ENCODE measurements at regions not wholly inside any gene's neighbourhood (a gene's known extent, or its start where the extent isn't known, plus 50 kb on each side); places are given as distances from the start of the nearest gene placed in this dataset.

GRCh38 chr14:81837304-81837703, 303.7 kb upstream of the SEL1L start:
- Histone ChIP-seq H3K9me2 (ENCODE audit: insufficient read depth, low read length) (no peaks in the 10 kb centered on the region), H3K4me2 (ENCODE audit: low read length) (no peak overlapping the region), H3K27ac (ENCODE audit: low read depth, low read length, poor library complexity, severe bottlenecking) (no peak overlapping the region), H2AFZ (ENCODE audit: low read length) (no peak overlapping the region), H3K79me2 (ENCODE audit: insufficient read depth, low read depth, low read length) (no peaks in the 10 kb centered on the region), H3K36me3 (ENCODE audit: insufficient read depth, low read length) (no peaks in the 10 kb centered on the region), H3K4me3 (ENCODE audit: low read depth, low read length, poor library complexity, severe bottlenecking) (no peak overlapping the region), H3K4me1 (ENCODE audit: insufficient read depth, low read length, poor library complexity, severe bottlenecking) (no peaks in the 10 kb centered on the region), H4K20me1 (ENCODE audit: insufficient read depth, low read length) (no peaks in the 10 kb centered on the region), H3K9me3 (ENCODE audit: low read length) (no peaks in the 10 kb centered on the region)
- ChIA-PET CTCF (ENCODE audit: unreplicated experiment) (no interaction called here), POLR2A (no interaction called here)
- no peak for DNase-seq (ENCODE audit: low spot score)
- no peak for TF ChIP-seq EZH2phosphoT487 (IDR thresholded peaks at IDR 0.05; ENCODE audit: borderline replicate concordance, low read depth, low read length)
- intact Hi-C loops (cut with micrococcal nuclease; ENCODE audit: unreplicated experiment), result no loop called here
- BruUV-seq (replicated peaks), result no TSS peak

GRCh38 chr14:81839056-81839455, 305.4 kb upstream of the SEL1L start:
- BruUV-seq (replicated peaks), result no TSS peak
- intact Hi-C loops (cut with micrococcal nuclease; ENCODE audit: unreplicated experiment), result no loop called here
- DNase-seq (ENCODE audit: low spot score), result no peak
- Histone ChIP-seq H3K4me2 (ENCODE audit: low read length) (no peak overlapping the region), H3K4me1 (ENCODE audit: insufficient read depth, low read length, poor library complexity, severe bottlenecking) (no peaks in the 10 kb centered on the region), H3K9me2 (ENCODE audit: insufficient read depth, low read length) (no peaks in the 10 kb centered on the region), H2AFZ (ENCODE audit: low read length) (no peak overlapping the region), H4K20me1 (ENCODE audit: insufficient read depth, low read length) (no peaks in the 10 kb centered on the region), H3K36me3 (ENCODE audit: insufficient read depth, low read length) (no peaks in the 10 kb centered on the region), H3K9me3 (ENCODE audit: low read length) (no peaks in the 10 kb centered on the region), H3K79me2 (ENCODE audit: insufficient read depth, low read depth, low read length) (no peaks in the 10 kb centered on the region), H3K27ac (ENCODE audit: low read depth, low read length, poor library complexity, severe bottlenecking) (no peak overlapping the region), H3K4me3 (ENCODE audit: low read depth, low read length, poor library complexity, severe bottlenecking) (no peak overlapping the region)
- ChIA-PET CTCF (ENCODE audit: unreplicated experiment) (no interaction called here), POLR2A (no interaction called here)
- TF ChIP-seq EZH2phosphoT487 (IDR thresholded peaks at IDR 0.05; ENCODE audit: borderline replicate concordance, low read depth, low read length) (no peak), CTCF (conservative IDR thresholded peaks at IDR 0.05; ENCODE audit: low read length) (no peak)

GRCh38 chr14:81841346-81841745, 307.7 kb upstream of the SEL1L start:
- TF ChIP-seq CTCF (conservative IDR thresholded peaks at IDR 0.05; ENCODE audit: low read length), result no peak
- ChIA-PET CTCF (ENCODE audit: unreplicated experiment) (no interaction called here), POLR2A (no interaction called here)
- no peak for DNase-seq (ENCODE audit: low spot score)
- no peak overlapping the region for H2AFZ ChIP-seq (ENCODE audit: low read length)
- H3K4me3 ChIP-seq (ENCODE audit: low read depth, low read length, poor library complexity, severe bottlenecking), result no peak overlapping the region
- no peaks in the 10 kb centered on the region for H3K36me3 ChIP-seq (ENCODE audit: insufficient read depth, low read length)
- intact Hi-C loops (cut with micrococcal nuclease; ENCODE audit: unreplicated experiment), result no loop called here
- H3K4me1 ChIP-seq (ENCODE audit: insufficient read depth, low read length, poor library complexity, severe bottlenecking), result no peaks in the 10 kb centered on the region
- no peaks in the 10 kb centered on the region for H3K79me2 ChIP-seq (ENCODE audit: insufficient read depth, low read depth, low read length)
- no peaks in the 10 kb centered on the region for H3K9me2 ChIP-seq (ENCODE audit: insufficient read depth, low read length)
- H3K9me3 ChIP-seq (ENCODE audit: low read length), result no peaks in the 10 kb centered on the region
- no peak overlapping the region for H3K27ac ChIP-seq (ENCODE audit: low read depth, low read length, poor library complexity, severe bottlenecking)
- BruUV-seq (replicated peaks), result no TSS peak
- H3K4me2 ChIP-seq (ENCODE audit: low read length), result no peak overlapping the region
- no peaks in the 10 kb centered on the region for H4K20me1 ChIP-seq (ENCODE audit: insufficient read depth, low read length)

Data from OCI-LY7 (cell line).